ENCODE measurements at regions not wholly inside any gene's neighbourhood (a gene's known extent, or its start where the extent isn't known, plus 50 kb on each side); places are given as distances from the start of the nearest gene placed in this dataset.
"Not testable (repeated sequence)": the region's sequence is repeated elsewhere in the genome, so short reads cannot be mapped to it uniquely, and the experiment has no call there.

- Histone ChIP-seq H2BK12ac (ENCODE audit: low read length) (no peak overlapping the region), H3K4me2 (ENCODE audit: low read length) (no peak overlapping the region), H2BK5ac (ENCODE audit: low read depth, low read length, poor library complexity) (no peak overlapping the region), H2AK5ac (ENCODE audit: low read length) (no peak overlapping the region), H3K9ac (ENCODE audit: low read length) (no peak overlapping the region), H3K9me3 (ENCODE audit: insufficient read depth, low read depth, low read length) (no peaks in the 10 kb centered on the region), H3K36me3 (ENCODE audit: control insufficient read depth in 1 of 2, insufficient read depth in 2 of 2, low read length in 2 of 2) (no peaks in the 10 kb centered on the region), H4K91ac (ENCODE audit: low read depth, low read length) (no peak overlapping the region), H3K4me3 (ENCODE audit: low read depth, low read length) (no peak overlapping the region), H3K27me3 (ENCODE audit: insufficient read depth, low read length) (no peaks in the 10 kb centered on the region), H3K18ac (ENCODE audit: low read length) (no peak overlapping the region), H4K8ac (ENCODE audit: low read depth, low read length) (no peak overlapping the region), H2BK120ac (ENCODE audit: insufficient read depth, low read length, poor library complexity) (no peak overlapping the region), H3K23ac (ENCODE audit: low read length) (no peak overlapping the region), H3K79me1 (ENCODE audit: low read length) (peaks cover 15% of the 10 kb centered on the region), H3K79me2 (ENCODE audit: control insufficient read depth, insufficient read depth, low read length, poor library complexity) (no peaks in the 10 kb centered on the region), H3K4ac (ENCODE audit: low read depth, low read length) (no peak overlapping the region), H3K14ac (ENCODE audit: low read length) (no peak overlapping the region), H4K12ac (ENCODE audit: low read depth, low read length) (no peak overlapping the region), H3K27ac (ENCODE audit: low read depth, low read length) (no peak overlapping the region), H2AFZ (ENCODE audit: insufficient read depth, low read length, poor library complexity) (no peak overlapping the region), H3K4me1 (ENCODE audit: control insufficient read depth in 1 of 2, insufficient read depth in 2 of 2, low read length in 2 of 2) (peaks cover 8 to 21% of the 10 kb centered on the region in 2 experiments)
- no CpG with 5 or more reads among the region's 18 CpGs for WGBS (ENCODE audit: extremely low coverage, insufficient coverage, insufficient read length)
- no peak for DNase-seq
These were observed 129.0 kb upstream of the CIBAR2 start for GRCh38 chr16:85240982-85241924.

GRCh38 chr16:85242140-85242539 is 129.9 kb upstream of the CIBAR2 start:
- Histone ChIP-seq H3K79me1 (ENCODE audit: low read length) (peaks cover 10% of the 10 kb centered on the region), H2BK12ac (ENCODE audit: low read length) (no peak overlapping the region), H3K4me2 (ENCODE audit: low read length) (no peak overlapping the region), H3K9me3 (ENCODE audit: insufficient read depth, low read depth, low read length) (no peaks in the 10 kb centered on the region), H3K4me1 (ENCODE audit: control insufficient read depth in 1 of 2, insufficient read depth in 2 of 2, low read length in 2 of 2) (peaks cover 3 to 20% of the 10 kb centered on the region in 2 experiments), H3K27ac (ENCODE audit: low read depth, low read length) (no peak overlapping the region), H2AK5ac (ENCODE audit: low read length) (no peak overlapping the region), H3K79me2 (ENCODE audit: control insufficient read depth, insufficient read depth, low read length, poor library complexity) (no peaks in the 10 kb centered on the region), H3K4me3 (ENCODE audit: low read depth, low read length) (no peak overlapping the region), H3K18ac (ENCODE audit: low read length) (no peak overlapping the region), H2AFZ (ENCODE audit: insufficient read depth, low read length, poor library complexity) (no peak overlapping the region), H3K23ac (ENCODE audit: low read length) (no peak overlapping the region), H3K14ac (ENCODE audit: low read length) (no peak overlapping the region), H4K91ac (ENCODE audit: low read depth, low read length) (no peak overlapping the region), H3K27me3 (ENCODE audit: insufficient read depth, low read length) (no peaks in the 10 kb centered on the region), H4K12ac (ENCODE audit: low read depth, low read length) (no peak overlapping the region), H3K4ac (ENCODE audit: low read depth, low read length) (no peak overlapping the region), H2BK120ac (ENCODE audit: insufficient read depth, low read length, poor library complexity) (no peak overlapping the region), H2BK5ac (ENCODE audit: low read depth, low read length, poor library complexity) (no peak overlapping the region), H3K36me3 (ENCODE audit: control insufficient read depth in 1 of 2, insufficient read depth in 2 of 2, low read length in 2 of 2) (no peaks in the 10 kb centered on the region), H4K8ac (ENCODE audit: low read depth, low read length) (no peak overlapping the region), H3K9ac (ENCODE audit: low read length) (no peak overlapping the region)
- no CpG with 5 or more reads among the region's 10 CpGs for WGBS (ENCODE audit: extremely low coverage, insufficient coverage, insufficient read length)
- DNase-seq: no peak

GRCh38 chr16:85243308-85243707 is 131.0 kb upstream of the CIBAR2 start:
- Histone ChIP-seq H3K36me3 (ENCODE audit: control insufficient read depth in 1 of 2, insufficient read depth in 2 of 2, low read length in 2 of 2) (no peaks in the 10 kb centered on the region), H4K91ac (ENCODE audit: low read depth, low read length) (no peak overlapping the region), H2BK12ac (ENCODE audit: low read length) (no peak overlapping the region), H3K23ac (ENCODE audit: low read length) (no peak overlapping the region), H3K18ac (ENCODE audit: low read length) (no peak overlapping the region), H3K14ac (ENCODE audit: low read length) (no peak overlapping the region), H3K9me3 (ENCODE audit: insufficient read depth, low read depth, low read length) (no peaks in the 10 kb centered on the region), H3K4ac (ENCODE audit: low read depth, low read length) (no peak overlapping the region), H3K4me2 (ENCODE audit: low read length) (no peak overlapping the region), H4K12ac (ENCODE audit: low read depth, low read length) (no peak overlapping the region), H4K8ac (ENCODE audit: low read depth, low read length) (no peak overlapping the region), H3K4me3 (ENCODE audit: low read depth, low read length) (no peak overlapping the region), H3K27me3 (ENCODE audit: insufficient read depth, low read length) (no peaks in the 10 kb centered on the region), H3K4me1 (ENCODE audit: control insufficient read depth in 1 of 2, insufficient read depth in 2 of 2, low read length in 2 of 2) (peaks cover 3 to 14% of the 10 kb centered on the region in 2 experiments), H3K27ac (ENCODE audit: low read depth, low read length) (no peak overlapping the region), H2AFZ (ENCODE audit: insufficient read depth, low read length, poor library complexity) (no peak overlapping the region), H3K79me1 (ENCODE audit: low read length) (peaks cover 2% of the 10 kb centered on the region), H2BK5ac (ENCODE audit: low read depth, low read length, poor library complexity) (no peak overlapping the region), H3K9ac (ENCODE audit: low read length) (no peak overlapping the region), H2AK5ac (ENCODE audit: low read length) (no peak overlapping the region), H3K79me2 (ENCODE audit: control insufficient read depth, insufficient read depth, low read length, poor library complexity) (no peaks in the 10 kb centered on the region), H2BK120ac (ENCODE audit: insufficient read depth, low read length, poor library complexity) (no peak overlapping the region)
- DNase-seq: no peak
- no CpG with 5 or more reads among the region's 12 CpGs for WGBS (ENCODE audit: extremely low coverage, insufficient coverage, insufficient read length)

- H3K23ac ChIP-seq (ENCODE audit: low read length); H3K9ac ChIP-seq (ENCODE audit: low read length); H3K79me1 ChIP-seq (ENCODE audit: low read length); H3K36me3 ChIP-seq (ENCODE audit: control insufficient read depth in 1 of 2, insufficient read depth in 2 of 2, low read length in 2 of 2); H4K91ac ChIP-seq (ENCODE audit: low read depth, low read length); H4K12ac ChIP-seq (ENCODE audit: low read depth, low read length); DNase-seq; H3K79me2 ChIP-seq (ENCODE audit: control insufficient read depth, insufficient read depth, low read length, poor library complexity); H3K4me3 ChIP-seq (ENCODE audit: low read depth, low read length); H3K27ac ChIP-seq (ENCODE audit: low read depth, low read length); H2AFZ ChIP-seq (ENCODE audit: insufficient read depth, low read length, poor library complexity); H2BK5ac ChIP-seq (ENCODE audit: low read depth, low read length, poor library complexity); H3K9me3 ChIP-seq (ENCODE audit: insufficient read depth, low read depth, low read length); H3K27me3 ChIP-seq (ENCODE audit: insufficient read depth, low read length); H3K4ac ChIP-seq (ENCODE audit: low read depth, low read length); H3K4me2 ChIP-seq (ENCODE audit: low read length); H2AK5ac ChIP-seq (ENCODE audit: low read length); H2BK12ac ChIP-seq (ENCODE audit: low read length); H3K18ac ChIP-seq (ENCODE audit: low read length); H2BK120ac ChIP-seq (ENCODE audit: insufficient read depth, low read length, poor library complexity); H3K14ac ChIP-seq (ENCODE audit: low read length); H4K8ac ChIP-seq (ENCODE audit: low read depth, low read length): not testable (repeated sequence)
- peaks cover 3 to 12% of the 10 kb centered on the region in 2 experiments for H3K4me1 ChIP-seq (ENCODE audit: control insufficient read depth in 1 of 2, insufficient read depth in 2 of 2, low read length in 2 of 2)
- no CpG with 5 or more reads among the region's 8 CpGs for WGBS (ENCODE audit: extremely low coverage, insufficient coverage, insufficient read length)
These were observed 132.2 kb upstream of the CIBAR2 start for GRCh38 chr16:85244452-85244851.

Measured in trophoblast cell (in vitro differentiated cells and primary cell).